Calu3 (cell line): ENCODE measurements at regions not wholly inside any gene's neighbourhood (a gene's known extent, or its start where the extent isn't known, plus 50 kb on each side); places are given as distances from the start of the nearest gene placed in this dataset.
A peak's percentile ranks its signal among the peaks of the same experiment; 100 is the strongest.

Experiments used
- BruUV-seq: library from RNA; stranded (reverse); fragments of 400-500 nt; replicated peaks from 2 replicates; lab custom pipeline; 2021; lab: Mats Ljungman, UMichigan
- CTCF ChIA-PET: fragments of 300-600 bp; sonication (Branson Sonifier 250); formaldehyde crosslinking; loops from one replicate; lab custom pipeline; 2022; ENCODE audit warnings: antibody characterized with exemption; lab: Charles Lee
- DNase-seq: peaks from one replicate; pipeline ENCODE4 v3.0.0; 2022
- H3K27ac Mint-ChIP-seq: one replicate; pipeline ENCODE4 v1.8.0; 2022; ENCODE audit warnings: mixed read lengths; ENCODE audit not compliant: unreplicated experiment
- H3K27me3 Mint-ChIP-seq: one replicate; pipeline ENCODE4 v1.8.0; 2022; ENCODE audit warnings: mixed read lengths; ENCODE audit not compliant: unreplicated experiment
- H3K36me3 Mint-ChIP-seq: one replicate; pipeline ENCODE4 v1.8.0; 2022; ENCODE audit warnings: mild to moderate bottlenecking, moderate library complexity, mixed read lengths; ENCODE audit not compliant: insufficient read depth, unreplicated experiment
- H3K4me1 Mint-ChIP-seq: one replicate; pipeline ENCODE4 v1.8.0; 2022; ENCODE audit warnings: mild to moderate bottlenecking, low read depth, mixed read lengths; ENCODE audit not compliant: unreplicated experiment
- H3K4me3 Mint-ChIP-seq: one replicate; pipeline ENCODE4 v1.8.0; 2022; ENCODE audit warnings: mild to moderate bottlenecking, low read depth, moderate library complexity, mixed read lengths; ENCODE audit not compliant: unreplicated experiment
- H3K9me3 Mint-ChIP-seq: one replicate; pipeline ENCODE4 v1.8.0; 2022; ENCODE audit warnings: low read depth, mixed read lengths; ENCODE audit not compliant: unreplicated experiment
- intact Hi-C: fragments of 100-400 bp; cut with micrococcal nuclease; formaldehyde crosslinking; loops from one replicate; pipeline ENCODE4 v1.10.0; 2022; ENCODE audit not compliant: unreplicated experiment
- TF ChIP-seq, protein P1 (sequence below): fragments of 200-600 bp; IDR thresholded peaks from one replicate; pipeline ENCODE4 v1.8.0; 2022; ENCODE audit warnings: antibody characterized with exemption; ENCODE audit not compliant: unreplicated experiment

- intact Hi-C loops, result no loop called here
- no TSS peak for BruUV-seq
- CTCF ChIA-PET, result interaction anchor here (0.6 kb wide), 2 partner anchors 12 to 83 kb away, joined by 4 read pairs; no protein-coding TSS in a partner anchor
- Mint-ChIP-seq H3K36me3 (peaks cover 49% of the 10 kb centered on the region), H3K27ac (no peak overlapping the region), H3K27me3 (no peaks in the 10 kb centered on the region), H3K9me3 (peaks cover 3% of the 10 kb centered on the region), H3K4me3 (no peak overlapping the region), H3K4me1 (peaks cover 30% of the 10 kb centered on the region)
- TF ChIP-seq, protein P1, sequence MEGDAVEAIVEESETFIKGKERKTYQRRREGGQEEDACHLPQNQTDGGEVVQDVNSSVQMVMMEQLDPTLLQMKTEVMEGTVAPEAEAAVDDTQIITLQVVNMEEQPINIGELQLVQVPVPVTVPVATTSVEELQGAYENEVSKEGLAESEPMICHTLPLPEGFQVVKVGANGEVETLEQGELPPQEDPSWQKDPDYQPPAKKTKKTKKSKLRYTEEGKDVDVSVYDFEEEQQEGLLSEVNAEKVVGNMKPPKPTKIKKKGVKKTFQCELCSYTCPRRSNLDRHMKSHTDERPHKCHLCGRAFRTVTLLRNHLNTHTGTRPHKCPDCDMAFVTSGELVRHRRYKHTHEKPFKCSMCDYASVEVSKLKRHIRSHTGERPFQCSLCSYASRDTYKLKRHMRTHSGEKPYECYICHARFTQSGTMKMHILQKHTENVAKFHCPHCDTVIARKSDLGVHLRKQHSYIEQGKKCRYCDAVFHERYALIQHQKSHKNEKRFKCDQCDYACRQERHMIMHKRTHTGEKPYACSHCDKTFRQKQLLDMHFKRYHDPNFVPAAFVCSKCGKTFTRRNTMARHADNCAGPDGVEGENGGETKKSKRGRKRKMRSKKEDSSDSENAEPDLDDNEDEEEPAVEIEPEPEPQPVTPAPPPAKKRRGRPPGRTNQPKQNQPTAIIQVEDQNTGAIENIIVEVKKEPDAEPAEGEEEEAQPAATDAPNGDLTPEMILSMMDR, result no peak
- DNase-seq, result no peak
Observed at GRCh38 chr16:11494029-11494428, 92.7 kb downstream of the LITAF start.

DNA sequence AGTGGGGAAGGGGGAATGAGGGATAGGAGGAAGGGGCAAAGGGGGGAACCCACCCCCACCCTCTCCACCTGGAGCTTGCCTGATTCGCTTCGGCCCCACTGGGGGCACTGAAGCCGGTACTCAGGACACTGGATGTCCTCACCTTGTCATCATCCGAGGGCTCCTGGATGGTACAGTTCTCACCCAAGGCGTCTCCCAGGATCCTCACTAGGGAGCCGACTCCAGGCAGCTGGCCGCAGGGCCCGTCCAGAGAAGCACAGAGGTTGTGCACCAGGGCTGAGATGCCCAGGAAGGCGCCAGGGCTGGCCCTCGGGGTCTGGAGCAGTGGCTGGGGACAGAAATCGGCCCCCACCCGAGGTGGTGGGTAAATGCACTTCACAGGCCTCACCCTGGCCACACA, 92.3 kb downstream of the LITAF start:
- CTCF ChIA-PET, result interaction anchor here (0.6 to 1.1 kb wide), 3 partner anchors 11 to 84 kb away, joined by 4 read pairs; no protein-coding TSS in a partner anchor
- peaks cover 3% of the 10 kb centered on the region for H3K9me3 Mint-ChIP-seq
- H3K4me3 Mint-ChIP-seq, result no peak overlapping the region
- no peak overlapping the region for H3K27ac Mint-ChIP-seq
- no TSS peak for BruUV-seq
- peaks cover 49% of the 10 kb centered on the region for H3K36me3 Mint-ChIP-seq
- TF ChIP-seq, protein P1, result no peak
- H3K4me1 Mint-ChIP-seq, result peaks cover 30% of the 10 kb centered on the region
- no peak for DNase-seq
- H3K27me3 Mint-ChIP-seq, result no peaks in the 10 kb centered on the region
- intact Hi-C loops, result no loop called here

DNA sequence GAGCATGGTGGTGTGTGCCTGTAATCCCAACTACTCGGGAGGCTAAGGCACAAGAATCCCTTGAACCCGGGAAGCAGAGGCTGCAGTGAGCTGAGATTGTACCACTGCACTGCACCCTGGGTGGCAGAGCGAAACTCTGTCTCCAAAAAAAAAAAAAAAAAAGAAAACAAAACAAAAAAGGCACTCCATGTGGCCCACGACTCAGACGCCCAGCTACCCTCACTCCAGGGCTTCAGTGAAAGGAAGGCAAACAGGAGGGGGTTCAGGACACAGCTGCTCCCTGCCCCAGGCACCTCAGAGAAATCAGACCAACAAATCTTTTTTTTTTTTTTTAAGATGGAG, 91.7 kb downstream of the LITAF start:
- Mint-ChIP-seq H3K9me3 (peaks cover 3% of the 10 kb centered on the region), H3K4me3 (no peak overlapping the region), H3K27me3 (no peaks in the 10 kb centered on the region), H3K36me3 (peaks cover 49% of the 10 kb centered on the region), H3K27ac (peak overlapping the region; percentile 86), H3K4me1 (peaks cover 30% of the 10 kb centered on the region)
- CTCF ChIA-PET, result interaction anchor here (0.9 to 1.1 kb wide), 2 partner anchors 11 to 304 kb away, joined by 3 to 4 read pairs; no protein-coding TSS in a partner anchor
- no TSS peak for BruUV-seq
- TF ChIP-seq, protein P1, result no peak
- intact Hi-C loops, result loop anchor here (5.0 kb wide), 1 partner anchor 88 kb away; no protein-coding TSS in a partner anchor
- no peak for DNase-seq
